Stimulated activated CD4-positive, alpha-beta T cell treated with anti-CD3 and anti-CD28 coated beads, Interleukin-1b, Interleukin-23, amount 100 ng/mL, for 24 hours (primary cell): ENCODE measurements at regions not wholly inside any gene's neighbourhood (a gene's known extent, or its start where the extent isn't known, plus 50 kb on each side); places are given as distances from the start of the nearest gene placed in this dataset.

Experiments used
- DNase-seq, 4 experiments: peaks; one replicate each; pipeline ENCODE4 v3.0.0-alpha.2; 2020; ENCODE audit warnings: low read depth in 4 of 4, low spot score in 1 of 4

DNA sequence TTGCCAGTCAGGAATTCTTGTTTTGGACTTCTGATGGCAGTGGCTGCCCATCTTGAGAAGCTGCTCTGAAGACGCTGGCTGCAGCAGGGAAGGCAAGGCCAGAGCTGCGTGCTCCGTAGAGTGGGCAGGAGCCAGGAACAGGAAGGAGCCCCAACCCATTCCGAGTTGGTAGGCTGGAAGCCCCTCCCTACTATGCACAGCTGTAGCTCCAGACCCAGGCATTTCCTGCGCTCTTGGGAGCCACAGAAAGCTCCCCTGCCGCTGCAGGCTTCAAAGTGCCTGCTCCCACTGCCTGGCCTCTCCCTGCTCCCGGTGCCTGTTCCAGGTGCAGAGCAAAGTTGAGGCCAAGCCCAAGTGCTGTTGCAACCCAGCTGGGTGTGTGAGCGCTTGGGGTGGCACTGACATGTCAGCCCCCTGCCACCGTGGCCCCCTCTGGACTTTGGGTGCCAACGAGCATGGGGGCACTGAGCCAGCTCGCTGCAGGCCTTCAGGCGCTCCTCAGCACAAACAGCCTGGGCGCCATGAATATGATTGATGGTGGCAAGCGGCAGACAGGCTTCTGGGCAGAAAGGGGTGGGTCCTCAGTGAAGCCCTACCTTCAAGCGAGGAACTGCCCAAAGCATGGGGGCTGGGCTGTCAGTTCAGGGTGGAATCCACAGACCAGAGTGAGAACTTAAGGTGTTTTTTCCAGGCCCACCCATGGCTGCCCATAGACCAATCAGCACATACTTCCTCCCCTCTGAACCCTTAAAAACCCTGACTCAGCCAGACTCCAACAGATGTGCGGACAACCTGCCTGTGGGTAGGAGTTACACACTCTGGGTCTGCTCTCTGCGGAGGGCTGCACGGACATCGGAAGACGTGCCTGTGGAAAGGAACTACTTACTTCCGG lies 677.2 kb upstream of the INTU start:
- no peak for DNase-seq

DNA sequence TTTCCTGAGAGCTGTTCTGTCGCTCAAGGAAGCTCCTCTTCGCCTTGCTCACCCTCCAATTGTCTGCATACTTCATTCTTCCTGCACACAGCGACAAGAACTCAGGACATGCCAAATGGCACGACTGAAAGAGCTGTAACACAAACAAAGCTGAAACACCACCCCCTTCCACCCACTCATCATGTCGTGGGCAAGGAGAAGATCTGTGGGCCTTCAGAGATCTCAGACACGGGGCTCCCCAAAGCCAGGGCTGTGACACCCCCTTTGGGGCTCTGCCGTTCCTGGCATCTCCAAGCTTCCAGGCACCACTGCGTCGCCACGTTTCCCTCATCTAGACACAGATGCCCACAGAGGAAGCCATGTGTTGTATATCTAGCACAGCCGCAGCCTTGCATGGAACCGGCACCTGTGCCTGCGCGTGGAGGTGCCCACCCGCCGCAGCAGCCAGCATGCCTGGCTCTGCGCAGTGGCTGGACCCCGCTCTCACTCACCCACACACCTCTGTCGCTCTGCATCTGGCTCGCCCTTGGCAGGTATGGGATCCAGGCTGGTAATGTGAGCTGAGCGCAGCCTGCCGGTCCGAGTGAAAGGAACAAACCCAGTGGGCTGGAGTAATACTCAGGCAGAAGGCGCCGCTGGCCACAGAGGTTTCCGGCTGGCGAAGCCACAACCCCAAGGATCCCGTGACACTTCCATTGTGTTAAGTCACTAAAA lies 676.4 kb upstream of the INTU start:
- no peak for DNase-seq

DNA sequence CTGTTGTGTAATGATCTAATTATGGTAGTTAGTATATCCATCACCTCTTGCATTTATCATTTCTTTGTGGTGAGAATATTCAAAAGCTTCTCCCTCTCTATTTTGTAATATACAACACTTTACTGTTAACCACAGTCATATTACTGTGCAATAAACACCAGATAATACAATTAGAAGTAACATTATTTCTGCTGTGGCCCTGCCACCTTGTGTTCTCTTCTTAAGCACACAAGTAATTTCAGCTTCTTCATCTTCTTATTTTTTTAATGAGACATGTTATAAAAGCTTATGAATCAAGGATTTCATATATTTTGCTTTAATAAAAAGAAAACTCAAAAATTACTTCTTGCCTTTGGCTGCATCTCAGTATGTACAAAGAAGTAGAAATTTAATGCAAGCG lies 675.2 kb upstream of the INTU start:
- DNase-seq: no peak

DNA sequence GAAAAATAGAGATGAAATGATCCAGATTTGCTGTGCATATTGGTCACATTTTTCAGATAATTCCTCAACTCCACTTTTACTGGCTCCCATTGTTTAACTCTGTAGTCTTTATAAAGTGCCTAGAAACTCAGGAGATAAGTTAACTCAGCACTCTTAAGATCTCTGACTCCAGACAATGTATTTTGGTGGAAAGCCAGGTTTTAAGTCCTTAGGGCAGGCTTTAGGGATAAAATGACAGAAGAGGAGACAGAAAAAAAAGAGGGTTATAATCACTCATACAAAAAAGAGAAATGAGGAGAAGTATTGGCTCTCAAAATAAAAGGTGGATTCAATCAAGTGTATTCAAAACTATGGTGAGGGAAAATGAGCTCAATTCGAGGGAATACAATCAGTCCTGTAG lies 674.8 kb upstream of the INTU start:
- no peak for DNase-seq

DNA sequence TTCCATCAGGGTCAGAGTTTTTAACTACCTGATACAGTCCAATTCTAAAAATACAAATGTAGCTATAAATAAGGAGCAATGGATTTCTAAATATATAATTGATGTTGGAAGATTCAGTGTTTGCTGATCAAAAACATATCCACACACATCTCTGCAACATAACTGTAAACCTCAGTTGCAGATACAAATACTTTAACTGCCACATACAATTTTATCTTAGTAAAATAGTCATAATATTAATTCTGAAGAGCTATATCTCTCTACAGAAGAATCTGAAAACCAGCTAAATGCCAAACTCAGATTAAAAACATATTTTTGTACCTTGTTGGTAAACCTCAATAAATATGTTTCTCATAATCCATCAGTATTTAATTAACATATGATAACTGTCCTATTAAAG lies 674.3 kb upstream of the INTU start:
- DNase-seq: no peak

DNA sequence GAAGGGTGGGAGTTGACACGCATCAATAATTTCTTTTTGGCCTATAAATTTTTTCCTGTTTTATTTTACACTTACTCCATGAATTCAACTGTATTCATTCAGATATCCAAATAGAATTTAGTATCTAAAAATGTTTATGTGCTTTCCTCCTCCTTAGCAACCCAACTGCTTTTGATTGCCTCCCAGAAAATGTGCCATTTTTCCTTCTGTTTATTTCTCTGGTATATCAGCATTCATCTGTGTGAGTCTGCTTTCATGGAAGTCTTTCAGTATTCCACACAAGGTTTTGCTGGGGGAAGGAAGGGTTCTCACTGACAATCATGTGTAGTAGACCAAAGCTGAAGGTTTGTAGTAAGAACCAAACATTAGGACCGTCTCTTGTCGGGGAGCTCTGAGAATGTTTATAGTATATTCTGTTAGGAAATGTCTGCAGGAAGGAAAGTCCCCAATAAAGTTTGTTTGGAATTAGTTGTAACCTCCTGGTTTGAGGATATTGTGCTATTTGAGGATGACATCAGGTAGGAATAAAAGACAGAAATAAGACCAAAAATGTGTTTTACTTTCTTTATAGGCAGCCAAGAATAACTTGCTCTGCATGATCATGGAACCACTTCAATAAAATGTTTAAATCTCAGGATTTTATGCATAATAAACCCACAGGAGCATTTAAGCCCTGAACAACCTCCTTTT lies 673.6 kb upstream of the INTU start:
- no peak for DNase-seq

DNA sequence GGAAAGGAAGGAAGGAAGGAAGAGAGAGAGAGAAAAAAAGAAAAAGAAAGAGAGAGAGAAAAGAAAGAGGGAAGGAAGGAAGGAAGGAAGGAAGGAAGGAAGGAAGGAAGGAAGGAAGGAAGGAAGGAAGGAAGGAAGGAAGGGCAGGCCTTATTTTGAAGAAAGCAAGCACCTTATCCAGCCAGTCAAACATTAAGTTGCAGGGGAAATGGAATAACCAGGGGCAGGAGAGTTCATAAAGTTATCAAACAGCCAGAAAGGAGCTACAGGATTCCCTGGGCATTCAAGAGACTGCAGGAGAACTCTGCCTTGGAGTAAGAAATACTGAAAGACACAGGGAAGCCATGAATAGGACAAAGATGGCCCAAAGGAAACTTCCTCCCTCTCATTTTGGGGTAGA lies 672.0 kb upstream of the INTU start:
- no peak for DNase-seq

DNA sequence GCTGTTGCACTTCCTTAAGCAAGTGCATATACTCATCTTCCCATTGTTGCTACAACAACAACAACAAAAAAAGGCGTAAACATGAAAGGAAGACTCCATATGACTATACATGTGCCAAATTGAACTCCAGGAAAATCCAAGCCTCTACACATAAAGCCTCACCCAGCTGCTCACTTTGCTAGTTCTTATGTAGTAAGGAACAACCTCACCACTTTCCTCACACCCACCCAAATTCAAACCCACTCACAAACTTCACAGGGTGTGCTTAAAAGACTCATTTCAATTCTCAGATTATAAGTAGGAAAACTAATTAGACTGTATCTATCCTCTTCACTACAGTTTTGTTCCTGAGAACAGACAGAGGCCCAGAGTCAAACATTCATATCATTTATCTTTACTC lies 671.1 kb upstream of the INTU start:
- no peak for DNase-seq

DNA sequence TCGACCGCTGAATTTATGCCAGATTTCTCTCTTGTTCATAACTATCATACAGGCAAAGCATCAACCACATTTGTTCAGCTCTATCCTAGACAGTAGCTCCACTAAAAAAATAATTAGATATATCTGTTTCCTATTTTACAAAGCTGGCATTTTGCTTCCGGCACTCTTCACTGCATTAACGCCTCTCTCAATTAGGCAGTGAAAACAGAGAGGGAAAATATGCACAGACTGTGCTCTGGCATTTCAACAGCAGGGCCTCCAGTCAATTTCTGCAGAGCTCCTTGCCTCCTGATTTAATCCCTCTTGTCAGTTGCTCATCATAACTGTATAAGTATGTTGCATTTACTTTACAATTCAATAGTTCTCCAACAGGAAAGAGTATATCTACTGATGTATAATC lies 666.9 kb upstream of the INTU start:
- no peak for DNase-seq

DNA sequence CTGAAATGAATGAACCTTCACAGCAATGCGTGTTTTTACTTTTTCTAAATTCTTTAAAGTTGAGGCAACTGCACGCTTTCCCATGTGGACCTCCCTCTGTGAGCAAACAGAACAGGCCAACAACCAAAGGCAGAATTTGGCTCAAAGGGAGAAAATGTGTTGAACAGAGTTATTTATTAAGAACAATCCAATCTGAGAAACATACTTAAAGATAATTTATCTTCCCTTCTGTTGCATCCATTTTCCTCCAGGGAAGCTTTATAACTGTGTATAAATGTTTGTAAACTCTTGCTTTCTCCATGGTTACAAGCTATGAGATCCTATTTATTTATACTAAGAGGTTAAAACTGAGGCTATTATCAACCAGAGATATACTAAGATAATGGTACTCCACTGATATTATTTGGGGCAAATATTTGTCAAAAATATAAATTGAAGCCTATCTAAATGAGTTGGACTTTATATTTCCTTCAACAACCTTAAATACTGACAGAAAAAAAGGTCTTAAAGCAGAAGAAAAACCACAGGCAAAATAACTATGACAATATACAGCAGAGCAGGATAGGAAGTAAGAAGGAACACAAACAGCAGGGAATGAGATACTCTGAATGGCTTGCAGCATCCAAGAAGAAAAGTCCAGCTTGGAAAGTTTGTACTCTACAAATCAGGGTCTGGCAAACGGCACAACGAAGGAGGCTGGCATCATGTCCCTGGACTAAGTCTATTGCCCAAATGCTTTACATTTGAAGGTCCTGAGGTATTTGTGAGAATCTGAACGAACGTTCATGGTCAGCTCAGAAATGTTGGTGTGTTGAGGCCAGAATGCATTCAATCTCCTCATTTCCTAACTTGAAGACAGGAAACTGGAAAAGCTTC lies 663.2 kb upstream of the INTU start:
- DNase-seq: no peak

DNA sequence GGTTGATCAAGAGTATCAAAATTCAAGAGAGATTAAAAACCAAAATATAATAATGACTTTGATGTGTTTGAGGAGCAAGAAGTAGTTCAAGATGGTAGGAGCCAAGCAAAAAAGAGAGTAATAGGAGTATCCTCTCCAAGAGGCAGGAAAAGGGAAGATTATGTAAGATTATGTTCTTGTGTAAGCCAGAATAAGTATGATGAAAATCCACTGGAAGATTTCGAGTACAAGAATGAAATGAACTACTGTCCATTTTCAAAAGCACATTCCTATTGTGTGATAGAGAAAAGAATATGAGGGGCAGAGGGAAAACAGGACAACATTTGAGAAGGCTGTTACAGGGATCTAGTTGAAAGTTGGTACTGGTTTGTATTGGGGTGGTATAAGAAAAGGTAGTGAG lies 659.6 kb upstream of the INTU start:
- no peak for DNase-seq

DNA sequence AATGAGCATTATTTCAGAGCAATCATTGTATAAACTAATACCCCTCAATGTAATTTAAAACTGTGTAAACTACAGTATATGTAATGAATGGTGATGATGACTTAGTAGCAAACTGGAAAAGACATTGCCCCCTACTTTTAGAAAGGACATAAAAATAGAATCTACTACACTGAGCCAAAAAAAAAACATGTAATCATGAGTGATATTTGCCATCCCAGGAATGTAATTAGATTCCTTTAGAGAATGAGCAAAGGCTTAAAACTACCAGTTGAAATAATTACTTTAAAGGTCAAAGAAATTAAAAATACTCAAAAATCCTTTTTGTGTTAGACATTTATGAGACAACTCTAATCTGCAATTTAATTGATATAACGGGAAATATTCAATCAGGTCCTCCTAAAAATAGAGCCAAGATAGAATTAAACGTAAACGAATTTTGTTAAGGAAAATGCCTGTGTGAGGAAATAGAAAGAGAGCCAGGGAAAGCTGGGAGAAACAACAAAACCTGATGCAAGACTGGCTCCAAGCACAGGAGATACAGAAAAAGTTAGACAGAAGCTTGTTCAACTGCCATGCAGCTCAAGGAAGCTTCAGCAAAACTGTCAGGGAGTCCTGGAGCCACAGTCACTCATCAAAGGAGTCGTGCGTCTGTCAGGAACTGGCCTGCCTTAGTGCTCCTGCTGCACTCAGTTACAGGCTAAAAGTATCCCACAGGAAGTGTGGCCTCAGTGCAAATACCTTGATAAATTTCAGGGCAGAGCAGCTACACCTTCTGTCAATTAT lies 655.7 kb upstream of the INTU start:
- no peak for DNase-seq

DNA sequence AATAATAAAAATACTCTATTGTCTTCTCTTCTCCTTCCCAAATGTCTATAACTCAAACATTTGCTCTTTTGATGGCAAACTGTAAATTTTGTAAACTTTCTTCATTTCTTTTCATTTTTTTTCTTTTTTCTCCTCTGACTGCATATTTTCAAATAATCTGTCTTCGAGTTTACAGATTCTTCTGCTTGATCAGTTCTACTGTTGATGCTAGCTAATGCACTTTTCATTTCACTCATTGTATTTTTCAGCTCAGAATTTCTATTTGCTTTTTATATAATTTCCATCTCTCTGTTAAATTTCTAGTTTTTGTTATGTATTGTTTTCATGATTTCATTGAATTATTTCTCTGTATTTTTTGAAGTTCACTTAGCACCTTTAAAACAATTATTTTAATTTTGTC lies 646.8 kb upstream of the INTU start:
- no peak for DNase-seq

DNA sequence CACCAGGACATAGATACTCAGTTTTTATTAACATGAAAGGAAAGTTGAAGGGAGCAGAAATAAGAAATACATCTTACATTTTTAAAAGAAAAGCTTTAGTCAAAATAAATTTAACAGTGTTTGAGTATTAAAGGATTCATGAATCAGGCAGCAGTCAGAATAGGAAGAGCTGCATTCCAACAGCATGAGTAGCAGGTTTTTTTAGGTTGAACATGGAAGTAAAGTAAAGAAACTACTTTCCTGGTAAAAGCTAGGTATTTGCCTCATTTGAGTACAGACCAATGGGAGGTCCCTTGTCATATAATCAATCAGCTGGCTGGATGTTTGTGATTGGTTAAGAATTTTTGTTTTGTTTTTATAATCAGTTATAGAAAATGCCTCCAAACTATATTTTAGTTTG lies 645.9 kb upstream of the INTU start:
- DNase-seq: no peak

DNA sequence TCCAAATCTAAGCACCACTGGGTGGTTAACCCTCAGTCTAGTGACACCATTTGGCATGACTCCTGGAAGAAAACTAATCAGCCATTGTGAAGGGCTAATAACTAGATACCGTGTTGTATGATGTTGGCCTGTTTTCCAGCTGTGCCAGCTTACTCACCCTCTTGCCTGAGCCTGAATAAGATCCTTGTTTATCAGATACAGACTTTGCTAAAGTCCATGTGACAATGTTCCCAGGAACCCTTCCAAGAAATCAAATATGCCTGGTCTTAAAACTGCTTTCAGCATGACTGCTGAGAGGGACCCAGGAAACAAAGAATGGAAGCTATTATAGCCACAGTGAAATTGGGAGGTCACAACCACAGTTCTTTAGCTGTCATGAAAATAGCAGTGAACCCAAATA lies 640.8 kb upstream of the INTU start:
- no peak for DNase-seq

DNA sequence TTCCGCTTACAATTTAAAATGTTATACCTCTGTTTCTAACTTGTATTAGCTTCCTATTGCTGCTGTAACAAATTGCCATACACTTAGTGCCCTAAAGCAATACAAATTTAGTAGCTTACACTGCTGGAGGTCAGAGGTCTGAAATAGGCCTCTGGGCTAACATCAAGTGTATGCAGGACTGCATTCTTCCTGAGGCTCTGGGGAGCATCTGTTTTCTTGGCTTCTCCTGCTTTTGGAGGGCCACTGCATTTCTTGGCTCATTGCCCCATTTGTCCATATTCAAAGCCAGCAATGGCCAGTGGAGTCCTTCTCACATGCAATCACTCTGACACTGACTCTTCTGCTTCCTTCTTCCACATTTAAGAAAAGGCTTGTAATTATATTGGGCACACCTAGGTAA lies 639.8 kb upstream of the INTU start:
- DNase-seq: no peak

DNA sequence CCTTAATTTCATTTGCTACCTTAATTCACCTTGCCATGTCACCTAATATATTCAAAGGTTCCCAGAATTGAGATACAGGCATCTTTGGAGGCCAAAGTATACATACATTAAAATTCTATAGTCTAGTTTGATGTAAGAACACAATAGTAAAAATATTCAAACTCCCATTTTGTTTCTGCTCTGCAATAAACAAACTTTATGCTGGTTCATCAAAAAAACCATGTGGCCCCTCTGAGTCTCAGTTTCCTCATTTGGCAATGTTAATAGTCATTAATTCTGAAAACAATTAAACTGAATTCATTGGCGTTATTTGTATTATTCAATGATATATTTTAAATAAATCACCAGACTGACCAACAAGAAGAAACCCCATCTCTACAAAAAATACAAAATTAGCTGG lies 639.4 kb upstream of the INTU start:
- no peak for DNase-seq

DNA sequence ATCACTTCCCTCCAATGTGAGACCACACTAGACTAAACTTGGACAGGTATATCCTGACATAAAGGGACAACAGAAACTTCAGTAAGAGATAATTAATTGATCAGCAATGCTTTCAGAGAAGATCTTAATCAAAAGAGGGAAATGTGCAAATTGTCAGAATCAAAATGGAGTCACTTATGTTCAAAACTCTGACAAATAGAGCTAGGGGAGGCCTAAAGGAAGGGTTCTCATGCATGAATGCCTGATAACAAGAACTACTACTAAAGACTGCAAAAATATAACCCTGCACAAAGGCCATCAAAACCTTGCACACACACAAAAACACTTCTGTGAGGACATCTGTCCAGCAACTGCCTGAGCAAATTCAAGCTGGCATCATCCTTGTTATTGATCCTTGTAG lies 637.5 kb upstream of the INTU start:
- no peak for DNase-seq

DNA sequence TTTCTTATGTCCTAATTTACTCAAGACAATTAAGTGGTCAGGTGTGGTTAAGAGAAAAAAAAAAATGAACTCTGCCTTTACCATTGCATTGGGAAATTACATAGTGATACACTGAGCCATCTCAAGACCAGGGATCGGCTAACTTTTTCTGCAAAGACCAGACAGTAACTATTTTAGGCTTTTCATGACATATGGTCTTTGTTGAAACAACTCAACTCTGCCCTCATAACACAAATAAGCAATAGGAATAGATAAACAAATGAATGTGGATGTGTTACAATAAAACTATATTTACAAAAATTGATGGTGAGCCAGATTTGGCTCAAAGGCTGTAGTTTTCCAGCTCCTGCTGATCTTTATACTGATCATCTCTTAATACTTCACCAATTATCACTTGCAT lies 632.6 kb upstream of the INTU start:
- DNase-seq: no peak

DNA sequence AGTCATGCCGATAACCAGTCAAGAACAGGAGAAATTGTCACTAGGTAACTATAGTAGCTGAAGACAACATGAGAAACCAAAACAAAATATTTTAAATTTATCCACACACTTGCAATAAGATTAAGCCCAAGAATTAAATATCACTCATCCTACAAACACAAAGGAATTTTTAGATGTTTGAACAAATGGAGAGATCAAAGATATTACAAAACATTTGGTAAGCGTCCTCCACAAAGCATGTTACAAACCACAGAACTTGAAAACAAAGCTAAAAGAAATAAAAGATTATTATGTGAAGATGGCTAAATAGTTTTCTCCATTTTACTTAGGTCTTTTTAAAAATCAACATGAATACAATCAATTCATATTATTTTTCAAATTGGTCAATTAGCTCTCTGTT lies 631.9 kb upstream of the INTU start:
- DNase-seq: no peak
